Loucy (cell line): ENCODE measurements at regions not wholly inside any gene's neighbourhood (a gene's known extent, or its start where the extent isn't known, plus 50 kb on each side); places are given as distances from the start of the nearest gene placed in this dataset.

Source experiments
- CTCF ChIP-seq: fragments of 200-600 bp; sonication (generic); conservative IDR thresholded peaks from 2 replicates; pipeline ENCODE4 v1.5.1; 2014; ENCODE audit warnings: mild to moderate bottlenecking, antibody characterized with exemption, low read length
- EZH2phosphoT487 ChIP-seq: fragments of 200-600 bp; IDR thresholded peaks from 2 replicates; pipeline ENCODE4 v1.6.1; 2018; ENCODE audit warnings: antibody characterized with exemption, mild to moderate bottlenecking, moderate library complexity, borderline replicate concordance

GRCh38 chr5:99317136-99317535, 388.3 kb upstream of the CHD1 start:
- TF ChIP-seq CTCF = no peak
- no peak for TF ChIP-seq EZH2phosphoT487
